OCI-LY1 (cell line): ENCODE measurements at regions not wholly inside any gene's neighbourhood (a gene's known extent, or its start where the extent isn't known, plus 50 kb on each side); places are given as distances from the start of the nearest gene placed in this dataset.

ENCODE experiments used
- EZH2 ChIP-seq: fragments of 200-600 bp; sonication (generic), shearing (Covaris generic); IDR thresholded peaks from 2 replicates; pipeline ENCODE4 v1.8.0; 2017; ENCODE audit warnings: borderline replicate concordance, mixed run types, mild to moderate bottlenecking, antibody characterized with exemption, low read length, moderate library complexity, mixed read lengths
- TF ChIP-seq, protein P1 (sequence below): fragments of 200-600 bp; sonication (generic), shearing (Covaris generic); IDR thresholded peaks from 2 replicates; pipeline ENCODE4 v1.5.1; 2017; ENCODE audit warnings: mild to moderate bottlenecking, antibody characterized with exemption, low read length, moderate library complexity, mixed read lengths

DNA sequence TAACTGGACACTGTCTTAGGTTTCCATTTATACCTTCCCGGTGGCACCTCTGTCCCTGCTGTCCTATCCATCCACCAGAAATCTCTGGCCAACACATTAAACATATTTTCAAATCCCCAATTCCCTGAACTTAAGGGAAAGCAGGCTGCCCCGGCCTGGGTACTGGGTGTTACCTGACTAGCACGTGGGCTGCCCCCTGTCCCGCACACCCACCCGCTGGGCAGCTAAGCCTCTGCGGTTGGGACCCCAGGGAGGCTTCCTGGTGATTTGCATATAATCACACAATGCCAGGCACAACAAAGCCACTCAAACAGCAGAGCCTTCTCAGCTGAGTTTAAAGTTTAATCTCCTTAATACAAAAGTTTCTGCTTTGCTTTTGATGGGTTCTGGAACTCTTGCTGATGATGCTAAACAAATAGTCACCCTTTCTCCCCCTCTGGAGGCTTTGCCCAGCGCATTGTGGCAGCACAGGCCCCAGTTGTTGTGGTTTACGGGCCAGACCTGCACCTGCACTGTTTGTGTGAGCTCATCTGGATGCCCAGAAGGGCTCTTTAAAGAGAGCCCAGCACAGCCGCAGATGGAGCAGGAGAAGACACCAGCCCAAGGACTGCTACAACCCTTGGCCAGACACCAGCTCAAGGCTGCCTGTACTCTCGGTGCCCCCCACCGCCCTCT lies 59.9 kb upstream of the POU2AF1 start:
- TF ChIP-seq, protein P1, sequence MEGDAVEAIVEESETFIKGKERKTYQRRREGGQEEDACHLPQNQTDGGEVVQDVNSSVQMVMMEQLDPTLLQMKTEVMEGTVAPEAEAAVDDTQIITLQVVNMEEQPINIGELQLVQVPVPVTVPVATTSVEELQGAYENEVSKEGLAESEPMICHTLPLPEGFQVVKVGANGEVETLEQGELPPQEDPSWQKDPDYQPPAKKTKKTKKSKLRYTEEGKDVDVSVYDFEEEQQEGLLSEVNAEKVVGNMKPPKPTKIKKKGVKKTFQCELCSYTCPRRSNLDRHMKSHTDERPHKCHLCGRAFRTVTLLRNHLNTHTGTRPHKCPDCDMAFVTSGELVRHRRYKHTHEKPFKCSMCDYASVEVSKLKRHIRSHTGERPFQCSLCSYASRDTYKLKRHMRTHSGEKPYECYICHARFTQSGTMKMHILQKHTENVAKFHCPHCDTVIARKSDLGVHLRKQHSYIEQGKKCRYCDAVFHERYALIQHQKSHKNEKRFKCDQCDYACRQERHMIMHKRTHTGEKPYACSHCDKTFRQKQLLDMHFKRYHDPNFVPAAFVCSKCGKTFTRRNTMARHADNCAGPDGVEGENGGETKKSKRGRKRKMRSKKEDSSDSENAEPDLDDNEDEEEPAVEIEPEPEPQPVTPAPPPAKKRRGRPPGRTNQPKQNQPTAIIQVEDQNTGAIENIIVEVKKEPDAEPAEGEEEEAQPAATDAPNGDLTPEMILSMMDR, result no peak
- no peak for TF ChIP-seq EZH2
